Neural progenitor cell (in vitro differentiated cells): ENCODE measurements at regions not wholly inside any gene's neighbourhood (a gene's known extent, or its start where the extent isn't known, plus 50 kb on each side); places are given as distances from the start of the nearest gene placed in this dataset.
A peak's percentile ranks its signal among the peaks of the same experiment; 100 is the strongest.
"Not testable (repeated sequence)": the region's sequence is repeated elsewhere in the genome, so short reads cannot be mapped to it uniquely, and the experiment has no call there.

Experiments
- DNase-seq: peaks from one replicate; pipeline ENCODE4 v3.0.0-alpha.2; 2016; ENCODE audit warnings: low spot score
- H2AFZ ChIP-seq: fragments of 200-600 bp; sonication (generic); replicated peaks from 2 replicates; pipeline ENCODE4 v1.6.1; 2016; ENCODE audit warnings: antibody characterized with exemption
- H3F3A ChIP-seq: fragments of 200-600 bp; sonication (generic); 2 replicates; pipeline ENCODE4 v1.6.1; 2016; ENCODE audit warnings: antibody characterized with exemption, low read depth
- H3K27ac ChIP-seq: fragments of 200-600 bp; sonication (generic); 2 replicates; pipeline ENCODE4 v1.5.1; 2016; ENCODE audit warnings: mild to moderate bottlenecking
- H3K27me3 ChIP-seq: fragments of 200-600 bp; sonication (generic); 2 replicates; pipeline ENCODE4 v1.6.1; 2016; ENCODE audit warnings: mild to moderate bottlenecking, moderate library complexity
- H3K36me3 ChIP-seq: fragments of 200-600 bp; sonication (generic); 2 replicates; pipeline ENCODE4 v1.5.1; 2016
- H3K4me1 ChIP-seq: fragments of 200-600 bp; sonication (generic); 2 replicates; pipeline ENCODE4 v1.6.1; 2016; ENCODE audit warnings: mixed run types
- H3K4me2 ChIP-seq: fragments of 200-600 bp; sonication (generic); 2 replicates; pipeline ENCODE4 v1.6.1; 2016
- H3K4me3 ChIP-seq: fragments of 200-600 bp; sonication (generic); 2 replicates; pipeline ENCODE4 v1.5.1; 2016
- H3K79me2 ChIP-seq: fragments of 200-600 bp; sonication (generic); 2 replicates; pipeline ENCODE4 v1.6.1; 2016; ENCODE audit warnings: low read depth
- H3K9ac ChIP-seq: fragments of 200-600 bp; sonication (generic); 2 replicates; pipeline ENCODE4 v1.6.1; 2016
- H3K9me3 ChIP-seq: fragments of 200-600 bp; sonication (generic); 2 replicates; pipeline ENCODE4 v1.5.1; 2016; ENCODE audit warnings: low read depth
- H4K20me1 ChIP-seq: fragments of 200-600 bp; sonication (generic); 2 replicates; pipeline ENCODE4 v1.6.1; 2016; ENCODE audit warnings: low read depth
- H3K27ac Mint-ChIP-seq: 3 replicates; pipeline ENCODE4 v1.8.0; 2021; ENCODE audit warnings: mixed read lengths
- H3K27me3 Mint-ChIP-seq: 2 replicates; pipeline ENCODE4 v1.8.0; 2022; ENCODE audit warnings: low read depth, mild to moderate bottlenecking, inconsistent platforms, moderate library complexity, mixed read lengths; ENCODE audit not compliant: insufficient read depth
- H3K36me3 Mint-ChIP-seq: 3 replicates; pipeline ENCODE4 v1.8.0; 2021; ENCODE audit warnings: mixed read lengths
- H3K4me1 Mint-ChIP-seq: 3 replicates; pipeline ENCODE4 v1.8.0; 2021; ENCODE audit warnings: mixed read lengths
- H3K4me3 Mint-ChIP-seq: 3 replicates; pipeline ENCODE4 v1.8.0; 2021; ENCODE audit warnings: mild to moderate bottlenecking, moderate library complexity, mixed read lengths
- H3K9me3 Mint-ChIP-seq: 3 replicates; pipeline ENCODE4 v1.8.0; 2020; ENCODE audit warnings: mixed read lengths
- EZH2 ChIP-seq: fragments of 200-600 bp; sonication (generic); IDR thresholded peaks from 2 replicates; pipeline ENCODE4 v1.6.1; 2017; ENCODE audit warnings: antibody characterized with exemption, mild to moderate bottlenecking, moderate library complexity
- EZH2phosphoT487 ChIP-seq: fragments of 200-600 bp; sonication (generic); IDR thresholded peaks from 2 replicates; pipeline ENCODE4 v1.6.1; 2017; ENCODE audit warnings: antibody characterized with exemption
- TF ChIP-seq, protein P1 (sequence below): fragments of 200-600 bp; sonication (generic); IDR thresholded peaks from 2 replicates; pipeline ENCODE4 v1.5.1; 2017; ENCODE audit warnings: antibody characterized with exemption, mild to moderate bottlenecking

DNA sequence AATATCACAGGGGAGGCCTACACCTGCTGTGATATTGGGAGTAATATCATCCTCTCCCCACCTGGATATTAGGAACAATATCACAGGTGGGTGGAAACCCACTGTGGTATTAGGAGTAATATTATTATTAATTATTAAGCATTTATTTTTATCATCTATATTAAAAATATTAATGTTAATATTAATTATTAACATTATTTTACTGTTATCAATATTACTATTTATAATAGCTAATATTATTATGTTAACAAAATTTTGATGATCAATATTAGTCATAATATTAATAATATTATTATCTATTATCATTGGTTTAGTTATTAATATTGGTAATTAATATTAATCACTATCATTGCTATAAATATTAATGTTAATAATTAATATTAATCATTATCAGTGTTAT, 161.1 kb upstream of the API5 start:
- no peak for DNase-seq
- no peaks in the 10 kb centered on the region for H3K4me1 Mint-ChIP-seq
- no peak overlapping the region for H3K27ac Mint-ChIP-seq
- no peak overlapping the region for H3K4me3 Mint-ChIP-seq
- Histone ChIP-seq H2AFZ (no peak overlapping the region), H3K27ac (no peak overlapping the region), H3K79me2 (no peaks in the 10 kb centered on the region), H4K20me1 (no peaks in the 10 kb centered on the region), H3K4me3 (no peak overlapping the region), H3K36me3 (no peaks in the 10 kb centered on the region), H3K9ac (no peak overlapping the region), H3K9me3 (no peaks in the 10 kb centered on the region), H3K27me3 (no peaks in the 10 kb centered on the region), H3K4me2 (no peak overlapping the region), H3K4me1 (no peaks in the 10 kb centered on the region), H3F3A (no peaks in the 10 kb centered on the region)
- TF ChIP-seq EZH2, result no peak
- TF ChIP-seq EZH2phosphoT487, result no peak
- TF ChIP-seq, protein P1, sequence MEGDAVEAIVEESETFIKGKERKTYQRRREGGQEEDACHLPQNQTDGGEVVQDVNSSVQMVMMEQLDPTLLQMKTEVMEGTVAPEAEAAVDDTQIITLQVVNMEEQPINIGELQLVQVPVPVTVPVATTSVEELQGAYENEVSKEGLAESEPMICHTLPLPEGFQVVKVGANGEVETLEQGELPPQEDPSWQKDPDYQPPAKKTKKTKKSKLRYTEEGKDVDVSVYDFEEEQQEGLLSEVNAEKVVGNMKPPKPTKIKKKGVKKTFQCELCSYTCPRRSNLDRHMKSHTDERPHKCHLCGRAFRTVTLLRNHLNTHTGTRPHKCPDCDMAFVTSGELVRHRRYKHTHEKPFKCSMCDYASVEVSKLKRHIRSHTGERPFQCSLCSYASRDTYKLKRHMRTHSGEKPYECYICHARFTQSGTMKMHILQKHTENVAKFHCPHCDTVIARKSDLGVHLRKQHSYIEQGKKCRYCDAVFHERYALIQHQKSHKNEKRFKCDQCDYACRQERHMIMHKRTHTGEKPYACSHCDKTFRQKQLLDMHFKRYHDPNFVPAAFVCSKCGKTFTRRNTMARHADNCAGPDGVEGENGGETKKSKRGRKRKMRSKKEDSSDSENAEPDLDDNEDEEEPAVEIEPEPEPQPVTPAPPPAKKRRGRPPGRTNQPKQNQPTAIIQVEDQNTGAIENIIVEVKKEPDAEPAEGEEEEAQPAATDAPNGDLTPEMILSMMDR, result no peak
- H3K27me3 Mint-ChIP-seq, result peaks cover 4% of the 10 kb centered on the region
- H3K9me3 Mint-ChIP-seq, result no peaks in the 10 kb centered on the region
- no peaks in the 10 kb centered on the region for H3K36me3 Mint-ChIP-seq

DNA sequence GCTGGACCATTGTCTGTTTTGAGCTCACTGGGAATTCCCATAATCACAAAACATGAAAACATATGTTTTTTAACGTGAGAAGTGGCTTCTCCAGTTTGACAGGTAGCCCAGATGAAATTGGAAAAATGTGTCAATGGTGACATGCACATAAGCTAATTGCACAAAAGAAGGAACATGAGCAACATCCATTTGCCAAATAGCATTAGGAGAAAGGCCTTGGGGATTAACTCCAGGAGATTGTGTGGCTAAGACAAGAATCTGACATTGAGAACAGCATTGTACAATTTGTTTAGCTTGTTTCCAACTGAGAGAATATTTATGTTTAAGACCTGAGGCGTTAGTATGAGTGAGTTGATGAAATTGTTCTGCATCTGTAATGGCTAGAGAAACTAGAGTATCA, 147.0 kb upstream of the API5 start:
- Histone ChIP-seq H3K79me2 (no peaks in the 10 kb centered on the region), H2AFZ (no peak overlapping the region), H3F3A (no peaks in the 10 kb centered on the region), H3K4me2 (no peak overlapping the region), H3K27ac (no peak overlapping the region), H3K27me3 (no peaks in the 10 kb centered on the region), H3K9ac (no peak overlapping the region), H4K20me1 (no peaks in the 10 kb centered on the region), H3K36me3 (no peaks in the 10 kb centered on the region), H3K4me1 (no peaks in the 10 kb centered on the region), H3K4me3 (no peak overlapping the region), H3K9me3 (no peaks in the 10 kb centered on the region)
- Mint-ChIP-seq H3K27ac (no peak overlapping the region), H3K4me3 (no peak overlapping the region), H3K9me3 (peaks cover 11% of the 10 kb centered on the region), H3K27me3 (peaks cover 3% of the 10 kb centered on the region), H3K36me3 (no peaks in the 10 kb centered on the region), H3K4me1 (no peaks in the 10 kb centered on the region)
- TF ChIP-seq, protein P1, result no peak
- TF ChIP-seq EZH2, result no peak
- TF ChIP-seq EZH2phosphoT487, result no peak
- DNase-seq, result no peak

DNA sequence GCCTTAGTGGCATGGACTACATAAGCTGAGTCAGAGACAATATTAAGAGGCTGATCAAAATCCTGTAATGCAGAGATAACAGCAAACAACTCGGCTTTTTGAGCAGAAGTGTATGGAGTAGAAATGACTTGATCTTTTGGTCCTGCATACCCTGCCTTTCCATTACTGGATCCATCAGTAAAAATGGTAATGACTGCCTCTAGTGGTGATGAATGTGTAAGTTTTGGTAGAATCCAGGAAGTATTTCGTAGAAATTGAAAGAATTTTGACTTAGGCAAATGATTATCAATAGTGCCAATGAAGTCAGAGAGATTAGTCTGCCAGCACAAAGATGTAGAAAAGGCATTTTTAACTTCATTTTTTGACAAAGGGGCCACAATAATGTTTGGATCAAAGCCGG, 146.4 kb upstream of the API5 start:
- not testable (repeated sequence) for H3K4me1 ChIP-seq, H3K36me3 Mint-ChIP-seq, H3K79me2 ChIP-seq, H3K9me3 ChIP-seq, H3K4me3 Mint-ChIP-seq, H3F3A ChIP-seq, H3K4me2 ChIP-seq, H2AFZ ChIP-seq, H3K4me3 ChIP-seq, H3K36me3 ChIP-seq, H3K27ac Mint-ChIP-seq, H3K9ac ChIP-seq, H3K27me3 ChIP-seq, H3K27me3 Mint-ChIP-seq, DNase-seq, H3K27ac ChIP-seq, H3K4me1 Mint-ChIP-seq, H4K20me1 ChIP-seq
- H3K9me3 Mint-ChIP-seq, result peaks cover 11% of the 10 kb centered on the region
- TF ChIP-seq, protein P1, result peak; percentile 47

DNA sequence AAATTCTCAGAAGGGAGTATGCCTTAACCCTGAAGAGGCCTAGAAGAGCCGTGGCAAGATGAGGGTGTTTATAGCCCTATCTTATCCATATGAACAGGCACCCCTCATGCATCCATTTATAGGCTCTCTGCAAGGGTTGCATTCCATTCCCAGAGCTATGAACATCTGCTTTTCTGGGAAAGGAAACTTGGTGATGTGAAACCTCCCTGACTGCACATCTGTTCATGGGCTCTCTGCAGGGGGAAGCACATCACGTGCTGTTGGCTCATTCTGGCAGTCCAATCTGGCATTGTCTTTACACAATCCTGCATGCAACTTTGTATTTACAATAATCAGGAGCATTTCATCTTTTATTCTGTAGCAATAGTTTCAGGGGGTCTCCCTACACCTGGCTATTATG, 143.6 kb upstream of the API5 start:
- not testable (repeated sequence) for H3K4me1 ChIP-seq, H3K9ac ChIP-seq, H3K9me3 ChIP-seq, H2AFZ ChIP-seq, H3K4me3 ChIP-seq, H3K27me3 Mint-ChIP-seq, H3K4me3 Mint-ChIP-seq, DNase-seq, H3F3A ChIP-seq, H3K27ac ChIP-seq, H4K20me1 ChIP-seq, H3K27ac Mint-ChIP-seq, H3K79me2 ChIP-seq, H3K36me3 ChIP-seq, H3K27me3 ChIP-seq, H3K4me1 Mint-ChIP-seq, H3K36me3 Mint-ChIP-seq, H3K4me2 ChIP-seq
- H3K9me3 Mint-ChIP-seq, result peaks cover 11% of the 10 kb centered on the region
